ENCODE measurements at regions not wholly inside any gene's neighbourhood (a gene's known extent, or its start where the extent isn't known, plus 50 kb on each side); places are given as distances from the start of the nearest gene placed in this dataset.

DNA sequence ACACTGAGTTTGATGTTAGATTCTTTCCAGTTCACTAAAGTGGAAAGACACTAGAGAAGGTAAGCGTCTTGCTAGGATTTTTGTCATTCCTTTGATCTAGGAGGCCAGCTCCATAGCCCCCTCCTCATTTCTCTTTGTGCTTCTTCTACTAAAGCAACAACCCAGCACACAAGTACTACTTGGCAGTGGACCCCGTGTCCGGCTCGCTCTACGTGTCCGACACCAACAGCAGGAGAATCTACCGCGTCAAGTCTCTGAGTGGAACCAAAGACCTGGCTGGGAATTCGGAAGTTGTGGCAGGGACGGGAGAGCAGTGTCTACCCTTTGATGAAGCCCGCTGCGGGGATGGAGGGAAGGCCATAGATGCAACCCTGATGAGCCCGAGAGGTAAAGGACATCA, 76.6 kb upstream of the WWC1 start:
- no peaks in the 10 kb centered on the region for H3K4me1 ChIP-seq (ENCODE audit: control insufficient read depth, insufficient read depth, low read length)
- H3K27me3 ChIP-seq (ENCODE audit: control insufficient read depth in 1 of 2, insufficient read depth in 2 of 2, low read length in 2 of 2), result no peaks in the 10 kb centered on the region
- no peaks in the 10 kb centered on the region for H3K36me3 ChIP-seq (ENCODE audit: control insufficient read depth in 2 of 2, insufficient read depth in 2 of 2, low read length in 2 of 2)
- H3K4me3 ChIP-seq (ENCODE audit: low read length in 2 of 2), result no peak overlapping the region
- H3K27ac ChIP-seq (ENCODE audit: low read length), result no peak overlapping the region
- H3K9me3 ChIP-seq (ENCODE audit: control insufficient read depth in 2 of 2, low read length in 2 of 2), result no peaks in the 10 kb centered on the region
- H3K9ac ChIP-seq (ENCODE audit: low read length in 2 of 2), result no peak overlapping the region

GRCh38 chr5:168215646-168216045, 75.8 kb upstream of the WWC1 start:
- H3K9ac ChIP-seq (ENCODE audit: low read length in 2 of 2), result no peak overlapping the region
- no peaks in the 10 kb centered on the region for H3K9me3 ChIP-seq (ENCODE audit: control insufficient read depth in 2 of 2, low read length in 2 of 2)
- no peaks in the 10 kb centered on the region for H3K36me3 ChIP-seq (ENCODE audit: control insufficient read depth in 2 of 2, insufficient read depth in 2 of 2, low read length in 2 of 2)
- no peak overlapping the region for H3K27ac ChIP-seq (ENCODE audit: low read length)
- no peak overlapping the region for H3K4me3 ChIP-seq (ENCODE audit: low read length in 2 of 2)
- H3K27me3 ChIP-seq (ENCODE audit: control insufficient read depth in 1 of 2, insufficient read depth in 2 of 2, low read length in 2 of 2), result peaks cover 0 to 3% of the 10 kb centered on the region in 2 donors
- H3K4me1 ChIP-seq (ENCODE audit: control insufficient read depth, insufficient read depth, low read length), result no peaks in the 10 kb centered on the region

DNA sequence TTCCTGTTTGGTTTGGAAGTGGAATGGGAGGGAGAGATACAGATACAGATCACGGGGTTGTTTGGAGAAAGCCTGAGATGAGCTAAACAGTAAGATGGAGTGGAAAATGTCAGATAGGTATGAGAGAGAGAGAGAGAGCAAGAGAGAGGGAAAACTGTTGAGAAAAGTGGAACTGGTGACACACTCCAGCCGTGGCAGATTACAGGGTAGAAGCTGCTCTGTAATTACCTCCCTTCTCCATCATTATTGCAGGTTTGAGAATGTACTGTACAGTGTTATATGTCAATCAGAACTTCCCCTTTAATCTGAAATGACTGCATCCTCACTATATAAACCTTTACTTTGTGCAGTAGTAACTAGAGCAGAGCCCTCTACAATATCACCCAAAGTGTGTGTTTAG, 74.5 kb upstream of the WWC1 start:
- peaks cover 0 to 3% of the 10 kb centered on the region in 2 donors for H3K27me3 ChIP-seq (ENCODE audit: control insufficient read depth in 1 of 2, insufficient read depth in 2 of 2, low read length in 2 of 2)
- no peaks in the 10 kb centered on the region for H3K4me1 ChIP-seq (ENCODE audit: control insufficient read depth, insufficient read depth, low read length)
- no peaks in the 10 kb centered on the region for H3K36me3 ChIP-seq (ENCODE audit: control insufficient read depth in 2 of 2, insufficient read depth in 2 of 2, low read length in 2 of 2)

DNA sequence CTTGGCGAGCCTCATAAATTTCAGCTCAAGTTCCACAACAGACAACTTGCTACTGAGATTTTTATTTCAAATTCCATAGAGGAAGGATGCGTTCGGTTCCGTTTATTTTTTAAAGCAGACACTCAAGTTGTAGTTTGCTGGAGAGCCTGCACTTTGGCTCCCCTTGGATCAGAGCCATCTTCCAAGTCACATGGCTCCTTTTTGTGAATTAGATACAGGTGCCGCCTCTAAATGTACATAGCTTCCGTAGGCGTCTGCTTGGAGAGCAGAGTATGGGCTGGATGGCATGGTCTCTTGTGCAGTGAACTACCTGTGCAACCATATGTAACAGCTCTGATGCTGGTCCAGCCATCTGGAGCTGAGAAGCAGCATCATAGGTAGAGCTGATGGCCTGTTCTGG, 73.9 kb upstream of the WWC1 start:
- Histone ChIP-seq H3K9ac (ENCODE audit: low read length in 2 of 2) (no peak overlapping the region), H3K9me3 (ENCODE audit: control insufficient read depth in 2 of 2, low read length in 2 of 2) (no peaks in the 10 kb centered on the region), H3K27ac (ENCODE audit: low read length) (no peak overlapping the region), H3K27me3 (ENCODE audit: control insufficient read depth in 1 of 2, insufficient read depth in 2 of 2, low read length in 2 of 2) (peaks cover 0 to 3% of the 10 kb centered on the region in 2 donors), H3K4me3 (ENCODE audit: low read length in 2 of 2) (no peak overlapping the region), H3K36me3 (ENCODE audit: control insufficient read depth in 2 of 2, insufficient read depth in 2 of 2, low read length in 2 of 2) (no peaks in the 10 kb centered on the region), H3K4me1 (ENCODE audit: control insufficient read depth, insufficient read depth, low read length) (no peaks in the 10 kb centered on the region)

More for the DNA sequence above, 74.5 kb upstream of the WWC1 start:
- no peak overlapping the region for H3K9ac ChIP-seq (ENCODE audit: low read length in 2 of 2)
- H3K27ac ChIP-seq (ENCODE audit: low read length), result no peak overlapping the region
- H3K9me3 ChIP-seq (ENCODE audit: control insufficient read depth in 2 of 2, low read length in 2 of 2), result no peaks in the 10 kb centered on the region
- no peak overlapping the region for H3K4me3 ChIP-seq (ENCODE audit: low read length in 2 of 2)

DNA sequence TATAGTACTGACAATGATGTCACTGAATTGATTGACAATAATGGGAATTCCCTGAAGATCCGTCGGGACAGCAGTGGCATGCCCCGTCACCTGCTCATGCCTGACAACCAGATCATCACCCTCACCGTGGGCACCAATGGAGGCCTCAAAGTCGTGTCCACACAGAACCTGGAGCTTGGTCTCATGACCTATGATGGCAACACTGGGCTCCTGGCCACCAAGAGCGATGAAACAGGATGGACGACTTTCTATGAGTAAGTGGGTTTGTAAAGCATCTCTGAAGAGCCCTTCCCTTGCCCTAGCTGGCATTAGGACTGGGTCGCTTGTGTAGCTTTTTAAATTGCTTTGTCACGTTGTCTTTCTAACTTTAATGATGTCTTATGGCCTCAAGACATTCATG, 72.7 kb upstream of the WWC1 start:
- no peak overlapping the region for H3K4me3 ChIP-seq (ENCODE audit: low read length in 2 of 2)
- H3K4me1 ChIP-seq (ENCODE audit: control insufficient read depth, insufficient read depth, low read length), result no peaks in the 10 kb centered on the region
- H3K9me3 ChIP-seq (ENCODE audit: control insufficient read depth in 2 of 2, low read length in 2 of 2), result no peaks in the 10 kb centered on the region
- no peak overlapping the region for H3K27ac ChIP-seq (ENCODE audit: low read length)
- H3K27me3 ChIP-seq (ENCODE audit: control insufficient read depth in 1 of 2, insufficient read depth in 2 of 2, low read length in 2 of 2), result peaks cover 0 to 3% of the 10 kb centered on the region in 2 donors
- H3K36me3 ChIP-seq (ENCODE audit: control insufficient read depth in 2 of 2, insufficient read depth in 2 of 2, low read length in 2 of 2), result no peaks in the 10 kb centered on the region
- H3K9ac ChIP-seq (ENCODE audit: low read length in 2 of 2), result no peak overlapping the region

- no peak overlapping the region for H3K4me3 ChIP-seq (ENCODE audit: low read length in 2 of 2)
- peaks cover 0 to 5% of the 10 kb centered on the region in 2 donors for H3K27me3 ChIP-seq (ENCODE audit: control insufficient read depth in 1 of 2, insufficient read depth in 2 of 2, low read length in 2 of 2)
- no peaks in the 10 kb centered on the region for H3K4me1 ChIP-seq (ENCODE audit: control insufficient read depth, insufficient read depth, low read length)
- H3K9me3 ChIP-seq (ENCODE audit: control insufficient read depth in 2 of 2, low read length in 2 of 2), result no peaks in the 10 kb centered on the region
- no peaks in the 10 kb centered on the region for H3K36me3 ChIP-seq (ENCODE audit: control insufficient read depth in 2 of 2, insufficient read depth in 2 of 2, low read length in 2 of 2)
- no peak overlapping the region for H3K27ac ChIP-seq (ENCODE audit: low read length)
- peak overlapping the region in 1 of 2 donors; percentile 9 for H3K9ac ChIP-seq (ENCODE audit: low read length in 2 of 2)
These were observed 71.7 kb upstream of the WWC1 start for GRCh38 chr5:168219515-168220410.

- Histone ChIP-seq H3K4me1 (ENCODE audit: control insufficient read depth, insufficient read depth, low read length) (no peaks in the 10 kb centered on the region), H3K4me3 (ENCODE audit: low read length in 2 of 2) (no peak overlapping the region), H3K36me3 (ENCODE audit: control insufficient read depth in 2 of 2, insufficient read depth in 2 of 2, low read length in 2 of 2) (no peaks in the 10 kb centered on the region), H3K27me3 (ENCODE audit: control insufficient read depth in 1 of 2, insufficient read depth in 2 of 2, low read length in 2 of 2) (peaks cover 0 to 6% of the 10 kb centered on the region in 2 donors), H3K9ac (ENCODE audit: low read length in 2 of 2) (no peak overlapping the region), H3K27ac (ENCODE audit: low read length) (no peak overlapping the region), H3K9me3 (ENCODE audit: control insufficient read depth in 2 of 2, low read length in 2 of 2) (no peaks in the 10 kb centered on the region)
These were observed 67.4 kb upstream of the WWC1 start for GRCh38 chr5:168224085-168224484.

GRCh38 chr5:168226012-168226411, 65.4 kb upstream of the WWC1 start:
- H3K4me1 ChIP-seq (ENCODE audit: control insufficient read depth, insufficient read depth, low read length), result no peaks in the 10 kb centered on the region
- H3K27ac ChIP-seq (ENCODE audit: low read length), result no peak overlapping the region
- H3K9me3 ChIP-seq (ENCODE audit: control insufficient read depth in 2 of 2, low read length in 2 of 2), result no peaks in the 10 kb centered on the region
- H3K4me3 ChIP-seq (ENCODE audit: low read length in 2 of 2), result no peak overlapping the region
- H3K27me3 ChIP-seq (ENCODE audit: control insufficient read depth in 1 of 2, insufficient read depth in 2 of 2, low read length in 2 of 2), result peaks cover 0 to 5% of the 10 kb centered on the region in 2 donors
- H3K36me3 ChIP-seq (ENCODE audit: control insufficient read depth in 2 of 2, insufficient read depth in 2 of 2, low read length in 2 of 2), result no peaks in the 10 kb centered on the region
- H3K9ac ChIP-seq (ENCODE audit: low read length in 2 of 2), result no peak overlapping the region

- H3K27me3 ChIP-seq (ENCODE audit: control insufficient read depth in 1 of 2, insufficient read depth in 2 of 2, low read length in 2 of 2), result peaks cover 0 to 5% of the 10 kb centered on the region in 2 donors
- H3K9ac ChIP-seq (ENCODE audit: low read length in 2 of 2), result no peak overlapping the region
- no peak overlapping the region for H3K27ac ChIP-seq (ENCODE audit: low read length)
- H3K4me1 ChIP-seq (ENCODE audit: control insufficient read depth, insufficient read depth, low read length), result no peaks in the 10 kb centered on the region
- no peak overlapping the region for H3K4me3 ChIP-seq (ENCODE audit: low read length in 2 of 2)
- H3K36me3 ChIP-seq (ENCODE audit: control insufficient read depth in 2 of 2, insufficient read depth in 2 of 2, low read length in 2 of 2), result no peaks in the 10 kb centered on the region
- no peaks in the 10 kb centered on the region for H3K9me3 ChIP-seq (ENCODE audit: control insufficient read depth in 2 of 2, low read length in 2 of 2)
These were observed 64.4 kb upstream of the WWC1 start for GRCh38 chr5:168227001-168227400.

- Histone ChIP-seq H3K27me3 (ENCODE audit: control insufficient read depth in 1 of 2, insufficient read depth in 2 of 2, low read length in 2 of 2) (peaks cover 0 to 5% of the 10 kb centered on the region in 2 donors), H3K27ac (ENCODE audit: low read length) (no peak overlapping the region), H3K9me3 (ENCODE audit: control insufficient read depth in 2 of 2, low read length in 2 of 2) (no peaks in the 10 kb centered on the region), H3K9ac (ENCODE audit: low read length in 2 of 2) (no peak overlapping the region), H3K4me1 (ENCODE audit: control insufficient read depth, insufficient read depth, low read length) (no peaks in the 10 kb centered on the region), H3K36me3 (ENCODE audit: control insufficient read depth in 2 of 2, insufficient read depth in 2 of 2, low read length in 2 of 2) (no peaks in the 10 kb centered on the region), H3K4me3 (ENCODE audit: low read length in 2 of 2) (no peak overlapping the region)
These were observed 63.4 kb upstream of the WWC1 start for GRCh38 chr5:168227973-168228615.

- H3K9me3 ChIP-seq (ENCODE audit: control insufficient read depth in 2 of 2, low read length in 2 of 2), result no peaks in the 10 kb centered on the region
- no peak overlapping the region for H3K27ac ChIP-seq (ENCODE audit: low read length)
- H3K9ac ChIP-seq (ENCODE audit: low read length in 2 of 2), result no peak overlapping the region
- H3K4me3 ChIP-seq (ENCODE audit: low read length in 2 of 2), result no peak overlapping the region
- H3K4me1 ChIP-seq (ENCODE audit: control insufficient read depth, insufficient read depth, low read length), result no peaks in the 10 kb centered on the region
- H3K36me3 ChIP-seq (ENCODE audit: control insufficient read depth in 2 of 2, insufficient read depth in 2 of 2, low read length in 2 of 2), result no peaks in the 10 kb centered on the region
- peaks cover 0 to 5% of the 10 kb centered on the region in 2 donors for H3K27me3 ChIP-seq (ENCODE audit: control insufficient read depth in 1 of 2, insufficient read depth in 2 of 2, low read length in 2 of 2)
These were observed 62.8 kb upstream of the WWC1 start for GRCh38 chr5:168228668-168229067.

All from stomach smooth muscle (tissue), 2 donors.